PC-9 (cell line): ENCODE measurements at regions not wholly inside any gene's neighbourhood (a gene's known extent, or its start where the extent isn't known, plus 50 kb on each side); places are given as distances from the start of the nearest gene placed in this dataset.

ENCODE experiments used
- BruUV-seq: library from RNA; stranded (reverse); fragments of 400-500 nt; replicated peaks from 2 replicates; lab custom pipeline; 2021; lab: Mats Ljungman, UMichigan
- CTCF ChIA-PET: fragments of 300-600 bp; sonication (Branson Sonifier 250); formaldehyde crosslinking; loops from one replicate; lab custom pipeline; 2022; ENCODE audit warnings: antibody characterized with exemption; lab: Charles Lee
- POLR2A ChIA-PET: fragments of 300-600 bp; sonication (Branson Sonifier 250); formaldehyde crosslinking; loops from one replicate; lab custom pipeline; 2022; ENCODE audit warnings: antibody characterized with exemption; ENCODE audit not compliant: unreplicated experiment; lab: Charles Lee
- DNase-seq, 2 experiments: peaks; one replicate each; pipeline versions ENCODE4 v3.0.0 to v3.0.0-alpha.2; 2015 to 2022; ENCODE audit warnings: mixed read lengths in 1 of 2
- H2AFZ ChIP-seq: fragments of 200-600 bp; sonication (generic); 2 replicates; pipeline ENCODE4 v1.8.1; 2017; ENCODE audit warnings: antibody characterized with exemption
- H3F3A ChIP-seq: fragments of 200-600 bp; sonication (generic); 2 replicates; pipeline ENCODE4 v1.8.1; 2017; ENCODE audit warnings: antibody characterized with exemption, mild to moderate bottlenecking, low read depth; ENCODE audit not compliant: insufficient read depth
- H3K27ac ChIP-seq: fragments of 200-600 bp; sonication (generic); 2 replicates; pipeline ENCODE4 v1.6.1; 2016; ENCODE audit warnings: mixed run types
- H3K27me3 ChIP-seq: fragments of 200-600 bp; sonication (generic); 2 replicates; pipeline ENCODE4 v1.6.1; 2016; ENCODE audit warnings: low read depth, mixed run types; ENCODE audit not compliant: insufficient read depth
- H3K36me3 ChIP-seq: fragments of 200-600 bp; sonication (generic); 2 replicates; pipeline ENCODE4 v1.6.1; 2016; ENCODE audit warnings: low read depth, mixed run types
- H3K4me1 ChIP-seq: fragments of 200-600 bp; sonication (generic); replicated peaks from 2 replicates; pipeline ENCODE4 v1.6.1; 2016; ENCODE audit warnings: mixed run types; ENCODE audit not compliant: insufficient read depth
- H3K4me2 ChIP-seq: fragments of 200-600 bp; sonication (generic); 2 replicates; pipeline ENCODE4 v1.6.1; 2017; ENCODE audit warnings: mixed run types
- H3K4me3 ChIP-seq: fragments of 200-600 bp; sonication (generic); 2 replicates; pipeline ENCODE4 v1.6.1; 2016; ENCODE audit warnings: mixed run types
- H3K79me2 ChIP-seq: fragments of 200-600 bp; sonication (generic); 2 replicates; pipeline ENCODE4 v1.6.1; 2017; ENCODE audit warnings: low read depth, mixed run types
- H3K9me2 ChIP-seq: fragments of 200-600 bp; sonication (generic); 2 replicates; pipeline ENCODE4 v1.8.1; 2017; ENCODE audit warnings: mild to moderate bottlenecking; ENCODE audit not compliant: insufficient read depth
- H3K9me3 ChIP-seq: fragments of 200-600 bp; sonication (generic); 2 replicates; pipeline ENCODE4 v1.8.1; 2016; ENCODE audit warnings: low read depth; ENCODE audit not compliant: insufficient read depth
- H4K20me1 ChIP-seq: fragments of 200-600 bp; sonication (generic); 2 replicates; pipeline ENCODE4 v1.8.1; 2017; ENCODE audit not compliant: insufficient read depth
- EZH2 ChIP-seq: fragments of 200-600 bp; sonication (generic); IDR thresholded peaks from 2 replicates; pipeline ENCODE4 v1.8.0; 2017; ENCODE audit warnings: antibody characterized with exemption, low read depth
- intact Hi-C: fragments of 100-400 bp; cut with micrococcal nuclease; formaldehyde crosslinking; loops from one replicate; pipeline ENCODE4 v1.10.0; 2022; ENCODE audit not compliant: unreplicated experiment
- TF ChIP-seq, protein P1 (sequence below): fragments of 200-600 bp; sonication (generic); conservative IDR thresholded peaks from 2 replicates; pipeline ENCODE4 v1.6.1; 2017; ENCODE audit warnings: mixed run types, antibody characterized with exemption, mild to moderate bottlenecking, moderate library complexity

DNA sequence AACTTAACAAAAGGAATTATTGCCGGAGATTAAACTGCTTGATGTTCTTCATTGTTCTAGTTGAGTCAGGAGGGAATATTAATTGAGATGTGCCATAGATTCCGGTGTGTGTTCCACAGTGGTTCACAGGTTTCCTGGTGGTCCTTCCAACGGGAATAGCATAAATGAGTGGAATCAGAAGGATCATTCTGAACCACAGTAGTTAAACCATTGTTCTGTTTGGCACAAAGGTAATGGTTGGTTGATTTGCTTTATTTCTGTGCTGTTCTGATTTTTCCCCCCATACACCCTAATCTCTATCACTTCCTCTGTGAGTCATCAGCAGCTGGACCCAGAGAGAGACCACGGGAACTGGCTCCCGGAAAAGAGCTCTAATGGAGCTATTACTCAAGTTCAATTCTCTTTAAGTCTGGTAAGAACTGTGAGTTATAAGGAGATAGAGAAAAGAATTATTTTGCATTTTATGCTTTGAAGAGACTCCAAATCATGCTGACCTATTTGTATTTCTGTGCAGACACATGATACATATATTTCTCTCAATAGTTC, 627.2 kb downstream of the ZIC1 start:
- Histone ChIP-seq H3K4me1 (no peaks in the 10 kb centered on the region), H2AFZ (no peak overlapping the region), H3K4me2 (no peak overlapping the region), H4K20me1 (no peaks in the 10 kb centered on the region), H3F3A (no peaks in the 10 kb centered on the region), H3K36me3 (no peaks in the 10 kb centered on the region), H3K9me2 (no peaks in the 10 kb centered on the region), H3K27me3 (no peaks in the 10 kb centered on the region), H3K9me3 (no peaks in the 10 kb centered on the region), H3K4me3 (no peak overlapping the region), H3K79me2 (no peaks in the 10 kb centered on the region), H3K27ac (no peak overlapping the region)
- POLR2A ChIA-PET: interaction anchor here (0.7 kb wide), 1 partner anchor 383 kb away, joined by 3 read pairs; no protein-coding TSS in a partner anchor
- CTCF ChIA-PET: no interaction called here
- no peak for DNase-seq
- intact Hi-C loops: no loop called here
- TF ChIP-seq, protein P1, sequence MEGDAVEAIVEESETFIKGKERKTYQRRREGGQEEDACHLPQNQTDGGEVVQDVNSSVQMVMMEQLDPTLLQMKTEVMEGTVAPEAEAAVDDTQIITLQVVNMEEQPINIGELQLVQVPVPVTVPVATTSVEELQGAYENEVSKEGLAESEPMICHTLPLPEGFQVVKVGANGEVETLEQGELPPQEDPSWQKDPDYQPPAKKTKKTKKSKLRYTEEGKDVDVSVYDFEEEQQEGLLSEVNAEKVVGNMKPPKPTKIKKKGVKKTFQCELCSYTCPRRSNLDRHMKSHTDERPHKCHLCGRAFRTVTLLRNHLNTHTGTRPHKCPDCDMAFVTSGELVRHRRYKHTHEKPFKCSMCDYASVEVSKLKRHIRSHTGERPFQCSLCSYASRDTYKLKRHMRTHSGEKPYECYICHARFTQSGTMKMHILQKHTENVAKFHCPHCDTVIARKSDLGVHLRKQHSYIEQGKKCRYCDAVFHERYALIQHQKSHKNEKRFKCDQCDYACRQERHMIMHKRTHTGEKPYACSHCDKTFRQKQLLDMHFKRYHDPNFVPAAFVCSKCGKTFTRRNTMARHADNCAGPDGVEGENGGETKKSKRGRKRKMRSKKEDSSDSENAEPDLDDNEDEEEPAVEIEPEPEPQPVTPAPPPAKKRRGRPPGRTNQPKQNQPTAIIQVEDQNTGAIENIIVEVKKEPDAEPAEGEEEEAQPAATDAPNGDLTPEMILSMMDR: no peak
- no peak for TF ChIP-seq EZH2
- BruUV-seq: no TSS peak

DNA sequence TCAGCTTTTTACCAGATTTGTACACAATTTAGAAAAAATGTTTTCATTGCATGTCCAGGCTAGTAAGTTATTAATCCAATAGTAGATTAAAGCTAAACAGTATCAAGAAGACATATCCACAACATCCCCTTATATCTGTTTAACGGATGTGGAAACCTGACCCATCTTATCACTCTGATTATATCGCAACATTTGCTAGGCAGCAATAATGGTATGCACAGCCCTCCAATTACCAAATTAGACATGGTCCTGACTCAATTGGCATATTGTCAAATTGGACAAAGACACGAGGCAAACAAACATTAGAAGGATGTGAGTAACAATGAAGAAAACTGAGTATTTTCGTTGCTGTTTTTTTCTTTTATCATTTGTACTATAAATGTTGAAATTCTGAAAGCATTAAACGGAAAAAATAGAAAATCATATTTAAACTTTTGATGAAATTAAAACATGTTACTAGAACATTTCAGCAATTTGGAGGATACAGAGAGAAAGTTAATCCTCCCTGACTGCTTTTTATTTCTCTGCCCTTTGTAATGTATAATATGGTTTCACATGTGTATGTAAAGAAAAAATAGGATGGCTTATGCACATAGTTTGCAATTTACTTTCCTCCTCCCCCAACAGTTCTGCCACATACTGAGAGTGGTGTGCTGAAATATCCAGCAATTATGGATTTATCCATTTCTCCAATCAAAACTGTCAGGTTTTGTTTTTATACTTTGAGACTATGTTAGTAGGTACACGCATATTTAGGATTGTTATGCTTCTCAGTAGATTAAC, 633.7 kb downstream of the ZIC1 start:
- ChIA-PET CTCF (no interaction called here), POLR2A (interaction anchor here (0.7 kb wide), 1 partner anchor 462 kb away, joined by 3 read pairs; no protein-coding TSS in a partner anchor)
- no peaks in the 10 kb centered on the region for H3K27me3 ChIP-seq
- no peaks in the 10 kb centered on the region; the same call in 1 of the 2 replicates for H3K9me2 ChIP-seq
- H4K20me1 ChIP-seq: no peaks in the 10 kb centered on the region
- H3K4me3 ChIP-seq: no peak overlapping the region
- H3K4me1 ChIP-seq: no peaks in the 10 kb centered on the region
- BruUV-seq: no TSS peak
- H3K36me3 ChIP-seq: no peaks in the 10 kb centered on the region
- no peak overlapping the region for H3K27ac ChIP-seq
- H3K4me2 ChIP-seq: no peak overlapping the region
- no peak for DNase-seq
- TF ChIP-seq EZH2: no peak
- TF ChIP-seq, protein P1: no peak
- no peaks in the 10 kb centered on the region for H3K79me2 ChIP-seq
- H3F3A ChIP-seq: no peaks in the 10 kb centered on the region
- H3K9me3 ChIP-seq: no peaks in the 10 kb centered on the region
- H2AFZ ChIP-seq: no peak overlapping the region
- intact Hi-C loops: no loop called here

DNA sequence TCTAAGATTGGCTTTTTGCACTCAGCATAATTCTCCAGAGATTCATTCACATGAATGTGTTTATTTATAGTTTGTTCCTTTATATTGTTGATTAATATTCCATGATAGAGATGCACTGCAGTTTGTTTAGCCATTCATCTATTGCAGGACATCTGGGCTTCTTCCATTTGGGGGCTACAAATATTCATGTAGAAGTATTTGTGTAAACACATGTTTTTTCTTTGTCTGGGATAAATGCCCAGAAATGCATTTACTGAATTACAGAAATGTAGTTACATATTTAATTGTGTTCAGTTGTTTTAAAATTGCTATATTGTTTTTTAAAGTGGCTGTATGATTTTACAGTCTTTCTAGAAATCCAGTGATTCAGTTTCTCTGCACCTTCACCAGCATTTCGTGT, 635.0 kb downstream of the ZIC1 start:
- Histone ChIP-seq H3K4me1 (no peaks in the 10 kb centered on the region), H3K36me3 (no peaks in the 10 kb centered on the region), H3F3A (no peaks in the 10 kb centered on the region), H3K4me2 (no peak overlapping the region), H3K9me2 (no peaks in the 10 kb centered on the region; the same call in 1 of the 2 replicates), H3K27ac (no peak overlapping the region), H3K79me2 (no peaks in the 10 kb centered on the region), H4K20me1 (no peaks in the 10 kb centered on the region), H3K27me3 (no peaks in the 10 kb centered on the region), H3K4me3 (no peak overlapping the region), H3K9me3 (no peaks in the 10 kb centered on the region), H2AFZ (no peak overlapping the region)
- no peak for DNase-seq
- ChIA-PET CTCF (no interaction called here), POLR2A (no interaction called here)
- TF ChIP-seq EZH2: no peak
- TF ChIP-seq, protein P1: no peak
- no TSS peak for BruUV-seq
- intact Hi-C loops: no loop called here
